Keratinocyte (primary cell): ENCODE measurements at regions not wholly inside any gene's neighbourhood (a gene's known extent, or its start where the extent isn't known, plus 50 kb on each side); places are given as distances from the start of the nearest gene placed in this dataset.

Experiments used
- DNase-seq: peaks from one replicate; pipeline ENCODE4 v3.0.0-alpha.2; 2011; ENCODE audit warnings: low read depth, missing footprints, low spot score
- FAIRE-seq: peaks from 2 replicates; lab custom pipeline; 2011; peaks lifted over from hg19 to GRCh38; lab: Jason Lieb, UNC
- H2AFZ ChIP-seq: 2 replicates; pipeline ENCODE4 v1.6.0; 2012; ENCODE audit warnings: low read length, control low read depth, inconsistent platforms; ENCODE audit not compliant: control insufficient read depth
- H3K27ac ChIP-seq: 2 replicates; pipeline ENCODE4 v1.5.1; 2011; ENCODE audit warnings: low read length; ENCODE audit not compliant: control insufficient read depth, insufficient read depth
- H3K27me3 ChIP-seq: 3 replicates; pipeline ENCODE4 v1.6.0; 2011; ENCODE audit warnings: low read length; ENCODE audit not compliant: control insufficient read depth, insufficient read depth; ENCODE audit errors: extremely low read depth
- H3K36me3 ChIP-seq, 2 experiments: 2 replicates in 1 of 2; 3 replicates in 1 of 2; pipeline ENCODE4 v1.5.1; 2011; ENCODE audit warnings: low read length in 2 of 2, mild to moderate bottlenecking in 1 of 2; ENCODE audit not compliant: control insufficient read depth in 2 of 2, insufficient read depth in 2 of 2; ENCODE audit errors: extremely low read depth in 1 of 2
- H3K4me1 ChIP-seq: 3 replicates; pipeline ENCODE4 v1.5.1; 2011; ENCODE audit warnings: low read length; ENCODE audit not compliant: control insufficient read depth, insufficient read depth; ENCODE audit errors: extremely low read depth
- H3K4me2 ChIP-seq: 3 replicates; pipeline ENCODE4 v1.6.0; 2011; ENCODE audit warnings: low read depth, low read length; ENCODE audit not compliant: control insufficient read depth, insufficient read depth; ENCODE audit errors: extremely low read depth
- H3K4me3 ChIP-seq, 3 experiments: fragments of 200-600 bp in 1 of 3; sonication (generic) in 1 of 3; 2 replicates in 2 of 3; 3 replicates in 1 of 3; pipeline ENCODE4 v1.5.1; 2011 to 2016; ENCODE audit warnings: low read length in 3 of 3, mild to moderate bottlenecking in 3 of 3, control low read depth in 2 of 3, inconsistent platforms in 1 of 3, low read depth in 1 of 3, mixed read lengths in 1 of 3, mixed run types in 1 of 3, moderate library complexity in 1 of 3; ENCODE audit not compliant: control insufficient read depth in 2 of 3, insufficient read depth in 2 of 3; ENCODE audit errors: extremely low read depth in 1 of 3
- H3K79me2 ChIP-seq: 2 replicates; pipeline ENCODE4 v1.6.0; 2012; ENCODE audit warnings: low read length; ENCODE audit not compliant: control insufficient read depth, insufficient read depth
- H3K9ac ChIP-seq: 3 replicates; pipeline ENCODE4 v1.6.0; 2011; ENCODE audit warnings: low read length; ENCODE audit not compliant: control insufficient read depth, insufficient read depth; ENCODE audit errors: extremely low read depth
- H3K9me1 ChIP-seq: 3 replicates; pipeline ENCODE4 v1.6.0; 2011; ENCODE audit warnings: low read length; ENCODE audit not compliant: control insufficient read depth, insufficient read depth; ENCODE audit errors: extremely low read depth
- H3K9me3 ChIP-seq: 2 replicates; pipeline ENCODE4 v1.5.1; 2012; ENCODE audit warnings: low read depth, low read length; ENCODE audit not compliant: control insufficient read depth
- H4K20me1 ChIP-seq: 3 replicates; pipeline ENCODE4 v1.6.0; 2011; ENCODE audit warnings: low read length; ENCODE audit not compliant: control insufficient read depth, insufficient read depth; ENCODE audit errors: extremely low read depth
- EZH2 ChIP-seq: IDR thresholded peaks from one replicate; pipeline ENCODE4 v1.6.1; 2012; ENCODE audit warnings: inconsistent platforms, mild to moderate bottlenecking, low read length, moderate library complexity
- dilution Hi-C: fragments of 300-500 bp; cut with MboI; formaldehyde crosslinking; loops from one replicate; pipeline ENCODE4 v1.7.0; 2020; ENCODE audit warnings: low sequenced_read_pairs; ENCODE audit not compliant: extremely low pct_ligation_motif_present
- TF ChIP-seq, protein P1 (sequence below), 3 experiments: IDR thresholded peaks in 1 of 3; conservative IDR thresholded peaks in 1 of 3; optimal IDR thresholded peaks in 1 of 3; 2 replicates in 2 of 3; 3 replicates in 1 of 3; pipeline versions ENCODE3 to v1.5.1; 2011; ENCODE audit warnings: low read length in 3 of 3, mild to moderate bottlenecking in 3 of 3, moderate library complexity in 2 of 3, control low read depth in 1 of 3, inconsistent platforms in 1 of 3; ENCODE audit not compliant: insufficient read depth in 2 of 3; ENCODE audit errors: extremely low read depth in 1 of 3

DNA sequence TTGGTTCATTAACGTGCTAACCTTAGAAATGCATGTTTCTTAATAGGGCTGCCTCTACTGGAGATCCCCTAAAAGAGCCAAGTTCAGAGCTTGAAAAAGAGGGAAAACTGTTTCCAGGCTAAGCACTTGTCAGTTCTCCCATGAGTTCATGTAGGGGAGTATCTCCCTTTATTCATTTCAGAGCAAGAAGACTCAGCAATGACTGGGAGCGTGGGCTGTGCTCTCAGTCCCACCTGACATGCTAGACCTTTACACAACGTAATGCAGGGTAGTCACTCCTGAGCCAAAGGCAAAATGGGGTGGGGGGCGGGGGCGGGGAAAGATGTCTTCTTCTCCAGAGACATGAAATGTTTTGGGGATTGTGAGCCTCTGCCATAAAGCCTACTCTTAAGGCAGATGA is 420.1 kb upstream of the MCTP2 start:
- Histone ChIP-seq H3K9ac (no peak overlapping the region), H4K20me1 (no peaks in the 10 kb centered on the region), H3K27ac (no peak overlapping the region), H2AFZ (no peak overlapping the region), H3K36me3 (no peaks in the 10 kb centered on the region), H3K4me2 (no peak overlapping the region), H3K79me2 (no peaks in the 10 kb centered on the region), H3K9me1 (no peaks in the 10 kb centered on the region), H3K4me3 (no peak overlapping the region), H3K4me1 (no peaks in the 10 kb centered on the region), H3K9me3 (no peaks in the 10 kb centered on the region), H3K27me3 (no peaks in the 10 kb centered on the region)
- dilution Hi-C loops, result no loop called here
- FAIRE-seq (no peak), DNase-seq (no peak)
- TF ChIP-seq EZH2, result no peak
- TF ChIP-seq, protein P1, sequence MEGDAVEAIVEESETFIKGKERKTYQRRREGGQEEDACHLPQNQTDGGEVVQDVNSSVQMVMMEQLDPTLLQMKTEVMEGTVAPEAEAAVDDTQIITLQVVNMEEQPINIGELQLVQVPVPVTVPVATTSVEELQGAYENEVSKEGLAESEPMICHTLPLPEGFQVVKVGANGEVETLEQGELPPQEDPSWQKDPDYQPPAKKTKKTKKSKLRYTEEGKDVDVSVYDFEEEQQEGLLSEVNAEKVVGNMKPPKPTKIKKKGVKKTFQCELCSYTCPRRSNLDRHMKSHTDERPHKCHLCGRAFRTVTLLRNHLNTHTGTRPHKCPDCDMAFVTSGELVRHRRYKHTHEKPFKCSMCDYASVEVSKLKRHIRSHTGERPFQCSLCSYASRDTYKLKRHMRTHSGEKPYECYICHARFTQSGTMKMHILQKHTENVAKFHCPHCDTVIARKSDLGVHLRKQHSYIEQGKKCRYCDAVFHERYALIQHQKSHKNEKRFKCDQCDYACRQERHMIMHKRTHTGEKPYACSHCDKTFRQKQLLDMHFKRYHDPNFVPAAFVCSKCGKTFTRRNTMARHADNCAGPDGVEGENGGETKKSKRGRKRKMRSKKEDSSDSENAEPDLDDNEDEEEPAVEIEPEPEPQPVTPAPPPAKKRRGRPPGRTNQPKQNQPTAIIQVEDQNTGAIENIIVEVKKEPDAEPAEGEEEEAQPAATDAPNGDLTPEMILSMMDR (optimal IDR thresholded peaks at IDR 0.05 in 1 of 3, IDR thresholded peaks at IDR 0.05 in 1 of 3, conservative IDR thresholded peaks at IDR 0.05 in 1 of 3; ENCODE audit: extremely low read depth in 1 of 3, insufficient read depth in 2 of 3, low read length in 3 of 3), result no peak

DNA sequence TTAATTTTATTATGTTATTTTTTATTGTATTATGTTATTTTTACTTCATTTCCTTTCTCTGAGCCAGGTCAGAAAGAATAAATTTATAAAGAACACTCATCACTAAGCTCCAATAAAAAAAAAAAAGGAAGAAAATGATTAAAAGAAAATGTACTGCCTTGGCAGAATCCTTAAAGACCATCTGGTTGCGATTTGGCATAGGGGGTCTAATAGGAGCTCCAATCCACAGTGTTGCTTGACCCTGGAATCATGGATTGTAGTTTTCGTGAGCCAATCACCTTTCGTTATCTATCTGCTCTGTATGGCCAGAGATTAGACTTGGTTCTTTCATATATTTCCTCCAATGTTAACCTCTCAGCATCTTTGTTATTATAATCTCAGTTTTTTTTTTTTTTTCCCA is 421.8 kb upstream of the MCTP2 start:
- DNase-seq (no peak), FAIRE-seq (no peak)
- no peak overlapping the region for H3K4me3 ChIP-seq
- dilution Hi-C loops, result no loop called here
- H2AFZ ChIP-seq, result no peak overlapping the region
- H3K9me3 ChIP-seq, result no peaks in the 10 kb centered on the region
- H4K20me1 ChIP-seq, result no peaks in the 10 kb centered on the region
- H3K4me2 ChIP-seq, result no peak overlapping the region
- H3K4me1 ChIP-seq, result no peaks in the 10 kb centered on the region
- H3K27me3 ChIP-seq, result no peaks in the 10 kb centered on the region
- H3K9ac ChIP-seq, result no peak overlapping the region
- H3K36me3 ChIP-seq, result no peaks in the 10 kb centered on the region
- no peaks in the 10 kb centered on the region for H3K9me1 ChIP-seq
- TF ChIP-seq EZH2, result no peak
- TF ChIP-seq, protein P1 (optimal IDR thresholded peaks at IDR 0.05 in 1 of 3, IDR thresholded peaks at IDR 0.05 in 1 of 3, conservative IDR thresholded peaks at IDR 0.05 in 1 of 3; ENCODE audit: extremely low read depth in 1 of 3, insufficient read depth in 2 of 3, low read length in 3 of 3), result no peak
- H3K27ac ChIP-seq, result no peak overlapping the region
- no peaks in the 10 kb centered on the region for H3K79me2 ChIP-seq
